ENCODE measurements at regions not wholly inside any gene's neighbourhood (a gene's known extent, or its start where the extent isn't known, plus 50 kb on each side); places are given as distances from the start of the nearest gene placed in this dataset.

- intact Hi-C loops (cut with DNase I): no loop called here
- 82% methylated on average over 5 of the region's 5 CpGs for WGBS
Measured at GRCh38 chr5:158470764-158471534, 612.0 kb upstream of the CLINT1 start.

GRCh38 chr5:158468444-158468843, 609.5 kb upstream of the CLINT1 start:
- Histone ChIP-seq H3K4me1 (peaks cover 0 to 23% (median 17%) of the 10 kb centered on the region in 4 donors), H3K27ac (replicated peaks in 1 of 4) (no peak overlapping the region), H3K27me3 (no peaks in the 10 kb centered on the region), H3K36me3 (no peaks in the 10 kb centered on the region), H3K9me3 (no peaks in the 10 kb centered on the region), H3K4me3 (no peak overlapping the region)
- TF ChIP-seq POLR2A (IDR thresholded peaks at IDR 0.05; ENCODE audit: low read depth): no peak
- TF ChIP-seq EP300 (IDR thresholded peaks at IDR 0.05): no peak
- TF ChIP-seq CTCF (IDR thresholded peaks at IDR 0.05): no peak
- no peak for TF ChIP-seq POLR2AphosphoS5 (IDR thresholded peaks at IDR 0.05)
- intact Hi-C loops (cut with DNase I): no loop called here
- no peak for DNase-seq (ENCODE audit: extremely low spot score)
- WGBS: 83% methylated on average over 2 of the region's 2 CpGs

More at GRCh38 chr5:158470764-158471534, 612.0 kb upstream of the CLINT1 start:
- H3K27ac ChIP-seq (replicated peaks in 1 of 4): no peak overlapping the region
- DNase-seq (ENCODE audit: extremely low spot score): no peak
- TF ChIP-seq POLR2A (IDR thresholded peaks at IDR 0.05; ENCODE audit: low read depth) (no peak), CTCF (IDR thresholded peaks at IDR 0.05) (no peak)
- no peaks in the 10 kb centered on the region for H3K4me1 ChIP-seq
- no peaks in the 10 kb centered on the region for H3K36me3 ChIP-seq
- no peaks in the 10 kb centered on the region for H3K9me3 ChIP-seq
- no peak overlapping the region for H3K4me3 ChIP-seq
- no peaks in the 10 kb centered on the region for H3K27me3 ChIP-seq

GRCh38 chr5:158466191-158466590, 607.2 kb upstream of the CLINT1 start:
- no peak overlapping the region for H3K4me3 ChIP-seq
- TF ChIP-seq POLR2AphosphoS5 (IDR thresholded peaks at IDR 0.05) (no peak), CTCF (IDR thresholded peaks at IDR 0.05) (no peak), POLR2A (IDR thresholded peaks at IDR 0.05; ENCODE audit: low read depth) (no peak), EP300 (IDR thresholded peaks at IDR 0.05) (no peak)
- no peaks in the 10 kb centered on the region for H3K27me3 ChIP-seq
- no peaks in the 10 kb centered on the region for H3K9me3 ChIP-seq
- H3K27ac ChIP-seq (replicated peaks in 1 of 4): no peak overlapping the region
- intact Hi-C loops (cut with DNase I): no loop called here
- DNase-seq (ENCODE audit: extremely low spot score): no peak
- H3K36me3 ChIP-seq: no peaks in the 10 kb centered on the region
- peaks cover 6 to 45% (median 39%) of the 10 kb centered on the region in 4 donors for H3K4me1 ChIP-seq

DNA sequence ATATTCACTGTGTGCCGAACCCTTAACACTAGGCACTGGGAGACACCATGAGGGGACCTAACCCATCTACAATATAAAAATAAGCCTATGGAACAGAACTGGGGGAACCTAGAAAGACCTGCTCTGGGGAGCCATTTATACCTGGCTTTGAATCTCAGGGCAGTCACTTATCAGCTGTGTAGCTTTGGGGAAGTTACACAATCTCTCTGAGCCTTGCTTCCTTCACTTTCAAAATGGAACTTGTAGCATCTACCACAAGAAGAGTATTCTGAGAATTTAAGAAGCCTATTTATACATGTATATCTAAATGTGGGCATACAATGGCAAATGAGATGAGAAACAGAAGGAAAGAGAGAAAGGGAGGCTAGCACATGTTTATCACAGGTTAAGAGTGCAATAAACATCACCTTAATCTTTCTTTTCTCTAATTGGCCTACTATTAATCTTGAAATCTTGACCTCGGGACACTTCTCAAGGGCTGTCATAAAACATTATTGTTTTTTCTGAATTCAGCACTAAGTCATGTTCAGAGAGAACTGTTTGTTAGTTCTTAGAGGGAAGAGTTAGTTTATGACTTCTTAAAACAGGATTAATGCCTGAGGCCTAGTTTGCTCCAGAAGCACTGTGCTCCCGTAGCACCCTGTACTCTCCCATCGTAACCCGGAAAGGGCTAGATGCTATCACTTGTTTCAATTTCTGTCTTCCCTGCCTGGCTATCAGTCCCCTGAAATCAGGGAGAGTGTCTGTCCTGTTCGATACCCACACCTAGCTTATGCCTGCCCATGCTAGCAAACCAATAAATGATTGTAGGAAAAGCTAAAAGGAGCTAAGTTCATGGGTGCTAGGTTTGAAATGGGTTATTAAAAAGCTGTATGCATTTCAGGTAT, 606.4 kb upstream of the CLINT1 start:
- Histone ChIP-seq H3K27ac (replicated peaks in 1 of 4) (peak overlapping the region; percentile 36 to 66 (median 54)), H3K9me3 (no peaks in the 10 kb centered on the region), H3K27me3 (no peaks in the 10 kb centered on the region), H3K36me3 (no peaks in the 10 kb centered on the region), H3K4me1 (peaks cover 6 to 52% (median 42%) of the 10 kb centered on the region in 4 donors), H3K4me3 (no peak overlapping the region)
- intact Hi-C loops (cut with DNase I): no loop called here
- WGBS: 93% methylated on average over 6 of the region's 6 CpGs
- no peak for DNase-seq (ENCODE audit: extremely low spot score)
- TF ChIP-seq CTCF (IDR thresholded peaks at IDR 0.05) (no peak), POLR2AphosphoS5 (IDR thresholded peaks at IDR 0.05) (no peak), POLR2A (IDR thresholded peaks at IDR 0.05; ENCODE audit: low read depth) (no peak), EP300 (IDR thresholded peaks at IDR 0.05) (no peak)

Data from esophagus muscularis mucosa (tissue), 4 donors.